ENCODE measurements at regions not wholly inside any gene's neighbourhood (a gene's known extent, or its start where the extent isn't known, plus 50 kb on each side); places are given as distances from the start of the nearest gene placed in this dataset.

- H3K36me3 ChIP-seq (ENCODE audit: control insufficient read depth, insufficient read depth, low read length) = no peaks in the 10 kb centered on the region
- no peaks in the 10 kb centered on the region for H3K9me3 ChIP-seq (ENCODE audit: control insufficient read depth, low read length)
- H3K4me1 ChIP-seq (ENCODE audit: control insufficient read depth, insufficient read depth, low read length, poor library complexity, severe bottlenecking) = no peaks in the 10 kb centered on the region
- WGBS, 2 experiments (ENCODE audit: insufficient coverage in 2 of 2) = 68 to 83% methylated on average over 2 to 3 of the region's 5 CpGs
- H3K27ac ChIP-seq (ENCODE audit: low read depth, low read length, severe bottlenecking) = no peak overlapping the region
- no peak overlapping the region for H3K4me3 ChIP-seq (ENCODE audit: extremely low read depth, insufficient read depth, low read length, poor library complexity, severe bottlenecking)
Measured at GRCh38 chr10:109698086-109698485, 225.2 kb downstream of the XPNPEP1 start.

GRCh38 chr10:109696981-109697775, 226.1 kb downstream of the XPNPEP1 start:
- WGBS, 2 experiments (ENCODE audit: insufficient coverage in 2 of 2) = 61 to 76% methylated on average over 2 to 4 of the region's 5 CpGs
- Histone ChIP-seq H3K27ac (ENCODE audit: low read depth, low read length, severe bottlenecking) (no peak overlapping the region), H3K36me3 (ENCODE audit: control insufficient read depth, insufficient read depth, low read length) (no peaks in the 10 kb centered on the region), H3K4me1 (ENCODE audit: control insufficient read depth, insufficient read depth, low read length, poor library complexity, severe bottlenecking) (no peaks in the 10 kb centered on the region), H3K9me3 (ENCODE audit: control insufficient read depth, low read length) (no peaks in the 10 kb centered on the region), H3K4me3 (ENCODE audit: extremely low read depth, insufficient read depth, low read length, poor library complexity, severe bottlenecking) (no peak overlapping the region)

- H3K36me3 ChIP-seq (ENCODE audit: control insufficient read depth, insufficient read depth, low read length) = no peaks in the 10 kb centered on the region
- WGBS, 2 experiments (ENCODE audit: insufficient coverage in 2 of 2) = 79 to 90% methylated on average over 1 to 2 of the region's 2 CpGs
Measured at GRCh38 chr10:109696462-109696861, 226.8 kb downstream of the XPNPEP1 start.

GRCh38 chr10:109695988-109696387, 227.3 kb downstream of the XPNPEP1 start:
- peaks cover 3% of the 10 kb centered on the region for H3K9me3 ChIP-seq (ENCODE audit: control insufficient read depth, low read length)
- H3K27ac ChIP-seq (ENCODE audit: low read depth, low read length, severe bottlenecking) = no peak overlapping the region
- H3K36me3 ChIP-seq (ENCODE audit: control insufficient read depth, insufficient read depth, low read length) = no peaks in the 10 kb centered on the region
- H3K4me1 ChIP-seq (ENCODE audit: control insufficient read depth, insufficient read depth, low read length, poor library complexity, severe bottlenecking) = no peaks in the 10 kb centered on the region
- no peak overlapping the region for H3K4me3 ChIP-seq (ENCODE audit: extremely low read depth, insufficient read depth, low read length, poor library complexity, severe bottlenecking)

More at GRCh38 chr10:109696462-109696861, 226.8 kb downstream of the XPNPEP1 start:
- Histone ChIP-seq H3K27ac (ENCODE audit: low read depth, low read length, severe bottlenecking) (no peak overlapping the region), H3K4me1 (ENCODE audit: control insufficient read depth, insufficient read depth, low read length, poor library complexity, severe bottlenecking) (no peaks in the 10 kb centered on the region), H3K9me3 (ENCODE audit: control insufficient read depth, low read length) (no peaks in the 10 kb centered on the region), H3K4me3 (ENCODE audit: extremely low read depth, insufficient read depth, low read length, poor library complexity, severe bottlenecking) (no peak overlapping the region)

GRCh38 chr10:109689785-109690184, 233.5 kb downstream of the XPNPEP1 start:
- 33% methylated on average over 1 of the region's 1 CpG; no CpG with 5 or more reads in 1 of the 2 experiments for WGBS, 2 experiments (ENCODE audit: insufficient coverage in 2 of 2)
- Histone ChIP-seq H3K36me3 (ENCODE audit: control insufficient read depth, insufficient read depth, low read length) (no peaks in the 10 kb centered on the region), H3K9me3 (ENCODE audit: control insufficient read depth, low read length) (peaks cover 6% of the 10 kb centered on the region), H3K4me3 (ENCODE audit: extremely low read depth, insufficient read depth, low read length, poor library complexity, severe bottlenecking) (no peak overlapping the region), H3K4me1 (ENCODE audit: control insufficient read depth, insufficient read depth, low read length, poor library complexity, severe bottlenecking) (no peaks in the 10 kb centered on the region), H3K27ac (ENCODE audit: low read depth, low read length, severe bottlenecking) (no peak overlapping the region)

- Histone ChIP-seq H3K27ac (ENCODE audit: low read depth, low read length, severe bottlenecking) (no peak overlapping the region), H3K9me3 (ENCODE audit: control insufficient read depth, low read length) (no peaks in the 10 kb centered on the region), H3K36me3 (ENCODE audit: control insufficient read depth, insufficient read depth, low read length) (no peaks in the 10 kb centered on the region), H3K4me3 (ENCODE audit: extremely low read depth, insufficient read depth, low read length, poor library complexity, severe bottlenecking) (no peak overlapping the region), H3K4me1 (ENCODE audit: control insufficient read depth, insufficient read depth, low read length, poor library complexity, severe bottlenecking) (no peaks in the 10 kb centered on the region)
Measured at GRCh38 chr10:109679478-109679877, 243.8 kb downstream of the XPNPEP1 start.

GRCh38 chr10:109678857-109679256, 244.5 kb downstream of the XPNPEP1 start:
- Histone ChIP-seq H3K9me3 (ENCODE audit: control insufficient read depth, low read length) (no peaks in the 10 kb centered on the region), H3K36me3 (ENCODE audit: control insufficient read depth, insufficient read depth, low read length) (no peaks in the 10 kb centered on the region), H3K4me3 (ENCODE audit: extremely low read depth, insufficient read depth, low read length, poor library complexity, severe bottlenecking) (no peak overlapping the region), H3K27ac (ENCODE audit: low read depth, low read length, severe bottlenecking) (no peak overlapping the region), H3K4me1 (ENCODE audit: control insufficient read depth, insufficient read depth, low read length, poor library complexity, severe bottlenecking) (no peaks in the 10 kb centered on the region)
- no CpG with 5 or more reads among the region's 1 CpG for WGBS, 2 experiments (ENCODE audit: insufficient coverage in 2 of 2)

- no peak overlapping the region for H3K27ac ChIP-seq (ENCODE audit: low read depth, low read length, severe bottlenecking)
- H3K36me3 ChIP-seq (ENCODE audit: control insufficient read depth, insufficient read depth, low read length) = no peaks in the 10 kb centered on the region
- no peaks in the 10 kb centered on the region for H3K4me1 ChIP-seq (ENCODE audit: control insufficient read depth, insufficient read depth, low read length, poor library complexity, severe bottlenecking)
- no peak overlapping the region for H3K4me3 ChIP-seq (ENCODE audit: extremely low read depth, insufficient read depth, low read length, poor library complexity, severe bottlenecking)
- no peaks in the 10 kb centered on the region for H3K9me3 ChIP-seq (ENCODE audit: control insufficient read depth, low read length)
Measured at GRCh38 chr10:109676703-109677102, 246.6 kb downstream of the XPNPEP1 start.

- H3K27ac ChIP-seq (ENCODE audit: low read depth, low read length, severe bottlenecking) = no peak overlapping the region
- peaks cover 2% of the 10 kb centered on the region for H3K9me3 ChIP-seq (ENCODE audit: control insufficient read depth, low read length)
- no peaks in the 10 kb centered on the region for H3K4me1 ChIP-seq (ENCODE audit: control insufficient read depth, insufficient read depth, low read length, poor library complexity, severe bottlenecking)
- no peak overlapping the region for H3K4me3 ChIP-seq (ENCODE audit: extremely low read depth, insufficient read depth, low read length, poor library complexity, severe bottlenecking)
- H3K36me3 ChIP-seq (ENCODE audit: control insufficient read depth, insufficient read depth, low read length) = no peaks in the 10 kb centered on the region
Measured at GRCh38 chr10:109668703-109669102, 254.6 kb downstream of the XPNPEP1 start.

GRCh38 chr10:109668154-109668665, 255.1 kb downstream of the XPNPEP1 start:
- Histone ChIP-seq H3K36me3 (ENCODE audit: control insufficient read depth, insufficient read depth, low read length) (no peaks in the 10 kb centered on the region), H3K9me3 (ENCODE audit: control insufficient read depth, low read length) (peaks cover 5% of the 10 kb centered on the region), H3K27ac (ENCODE audit: low read depth, low read length, severe bottlenecking) (no peak overlapping the region), H3K4me1 (ENCODE audit: control insufficient read depth, insufficient read depth, low read length, poor library complexity, severe bottlenecking) (no peaks in the 10 kb centered on the region), H3K4me3 (ENCODE audit: extremely low read depth, insufficient read depth, low read length, poor library complexity, severe bottlenecking) (no peak overlapping the region)
- 75 to 86% methylated on average over 2 to 4 of the region's 5 CpGs for WGBS, 2 experiments (ENCODE audit: insufficient coverage in 2 of 2)

- H3K9me3 ChIP-seq (ENCODE audit: control insufficient read depth, low read length) = peaks cover 13% of the 10 kb centered on the region
- 100% methylated on average over 1 of the region's 2 CpGs; no CpG with 5 or more reads in 1 of the 2 experiments for WGBS, 2 experiments (ENCODE audit: insufficient coverage in 2 of 2)
- no peaks in the 10 kb centered on the region for H3K4me1 ChIP-seq (ENCODE audit: control insufficient read depth, insufficient read depth, low read length, poor library complexity, severe bottlenecking)
- H3K4me3 ChIP-seq (ENCODE audit: extremely low read depth, insufficient read depth, low read length, poor library complexity, severe bottlenecking) = no peak overlapping the region
- H3K27ac ChIP-seq (ENCODE audit: low read depth, low read length, severe bottlenecking) = no peak overlapping the region
- no peaks in the 10 kb centered on the region for H3K36me3 ChIP-seq (ENCODE audit: control insufficient read depth, insufficient read depth, low read length)
Measured at GRCh38 chr10:109665321-109665720, 258.0 kb downstream of the XPNPEP1 start.

Measured in mesodermal cell (in vitro differentiated cells).